ENCODE measurements at regions not wholly inside any gene's neighbourhood (a gene's known extent, or its start where the extent isn't known, plus 50 kb on each side); places are given as distances from the start of the nearest gene placed in this dataset.

GRCh38 chr4:52423967-52424366 is 235.1 kb downstream of the USP46 start:
- no peak for DNase-seq
- POLR2A ChIA-PET (ENCODE audit: unreplicated experiment), result no interaction called here
- Histone ChIP-seq H3K36me3 (ENCODE audit: low read depth) (no peaks in the 10 kb centered on the region), H3K9me2 (ENCODE audit: insufficient read depth) (no peaks in the 10 kb centered on the region), H2AFZ (no peak overlapping the region), H4K20me1 (ENCODE audit: insufficient read depth) (no peaks in the 10 kb centered on the region), H3K27me3 (ENCODE audit: insufficient read depth, low read depth) (no peaks in the 10 kb centered on the region), H3K9me3 (ENCODE audit: insufficient read depth, low read depth) (no peaks in the 10 kb centered on the region), H3K4me3 (no peak overlapping the region), H3K79me2 (ENCODE audit: low read depth) (no peaks in the 10 kb centered on the region), H3K4me1 (replicated peaks; ENCODE audit: insufficient read depth) (no peaks in the 10 kb centered on the region), H3F3A (ENCODE audit: insufficient read depth, low read depth) (no peaks in the 10 kb centered on the region), H3K4me2 (no peak overlapping the region), H3K27ac (no peak overlapping the region)
- CTCF ChIA-PET, result no interaction called here
- BruUV-seq (replicated peaks), result no TSS peak
- intact Hi-C loops (cut with micrococcal nuclease; ENCODE audit: unreplicated experiment), result no loop called here
- TF ChIP-seq EZH2 (IDR thresholded peaks at IDR 0.05; ENCODE audit: low read depth) (no peak), CTCF (conservative IDR thresholded peaks at IDR 0.05) (no peak)

- Histone ChIP-seq H3K27ac (no peak overlapping the region), H3K79me2 (ENCODE audit: low read depth) (no peaks in the 10 kb centered on the region), H2AFZ (no peak overlapping the region), H3K9me3 (ENCODE audit: insufficient read depth, low read depth) (no peaks in the 10 kb centered on the region), H3K4me2 (no peak overlapping the region), H3F3A (ENCODE audit: insufficient read depth, low read depth) (no peaks in the 10 kb centered on the region), H3K9me2 (ENCODE audit: insufficient read depth) (no peaks in the 10 kb centered on the region), H3K4me1 (replicated peaks; ENCODE audit: insufficient read depth) (no peaks in the 10 kb centered on the region), H4K20me1 (ENCODE audit: insufficient read depth) (no peaks in the 10 kb centered on the region), H3K36me3 (ENCODE audit: low read depth) (no peaks in the 10 kb centered on the region), H3K4me3 (no peak overlapping the region), H3K27me3 (ENCODE audit: insufficient read depth, low read depth) (no peaks in the 10 kb centered on the region)
- intact Hi-C loops (cut with micrococcal nuclease; ENCODE audit: unreplicated experiment), result no loop called here
- no peak for DNase-seq
- TF ChIP-seq CTCF (conservative IDR thresholded peaks at IDR 0.05) (no peak), EZH2 (IDR thresholded peaks at IDR 0.05; ENCODE audit: low read depth) (no peak)
- ChIA-PET CTCF (no interaction called here), POLR2A (ENCODE audit: unreplicated experiment) (no interaction called here)
- no TSS peak for BruUV-seq (replicated peaks)
Observed at GRCh38 chr4:52425751-52426326, 233.3 kb downstream of the USP46 start.

GRCh38 chr4:52431410-52431809 is 227.7 kb downstream of the USP46 start:
- Histone ChIP-seq H3K27ac (no peak overlapping the region), H3K4me2 (no peak overlapping the region), H4K20me1 (ENCODE audit: insufficient read depth) (no peaks in the 10 kb centered on the region), H3K4me1 (replicated peaks; ENCODE audit: insufficient read depth) (no peaks in the 10 kb centered on the region), H3K79me2 (ENCODE audit: low read depth) (no peaks in the 10 kb centered on the region), H3K4me3 (no peak overlapping the region), H3K27me3 (ENCODE audit: insufficient read depth, low read depth) (peaks cover 9% of the 10 kb centered on the region; the same call in 1 of the 2 replicates), H3K9me2 (ENCODE audit: insufficient read depth) (no peaks in the 10 kb centered on the region), H3K9me3 (ENCODE audit: insufficient read depth, low read depth) (no peaks in the 10 kb centered on the region), H3K36me3 (ENCODE audit: low read depth) (no peaks in the 10 kb centered on the region), H3F3A (ENCODE audit: insufficient read depth, low read depth) (no peaks in the 10 kb centered on the region), H2AFZ (no peak overlapping the region)
- CTCF ChIA-PET, result no interaction called here
- BruUV-seq (replicated peaks), result no TSS peak
- TF ChIP-seq CTCF (conservative IDR thresholded peaks at IDR 0.05) (no peak), EZH2 (IDR thresholded peaks at IDR 0.05; ENCODE audit: low read depth) (no peak)
- DNase-seq, result no peak
- POLR2A ChIA-PET (ENCODE audit: unreplicated experiment), result no interaction called here
- intact Hi-C loops (cut with micrococcal nuclease; ENCODE audit: unreplicated experiment), result no loop called here

Measured in PC-9 (cell line).